Ureter (tissue), 1 donor: ENCODE measurements at regions not wholly inside any gene's neighbourhood (a gene's known extent, or its start where the extent isn't known, plus 50 kb on each side); places are given as distances from the start of the nearest gene placed in this dataset.

Source experiments
- DNase-seq: peaks from one replicate; pipeline ENCODE4 v3.0.0-alpha.2; 2020; ENCODE audit warnings: low spot score
- donor health status: DM: yes; HTN: yes; CAD: no.

DNA sequence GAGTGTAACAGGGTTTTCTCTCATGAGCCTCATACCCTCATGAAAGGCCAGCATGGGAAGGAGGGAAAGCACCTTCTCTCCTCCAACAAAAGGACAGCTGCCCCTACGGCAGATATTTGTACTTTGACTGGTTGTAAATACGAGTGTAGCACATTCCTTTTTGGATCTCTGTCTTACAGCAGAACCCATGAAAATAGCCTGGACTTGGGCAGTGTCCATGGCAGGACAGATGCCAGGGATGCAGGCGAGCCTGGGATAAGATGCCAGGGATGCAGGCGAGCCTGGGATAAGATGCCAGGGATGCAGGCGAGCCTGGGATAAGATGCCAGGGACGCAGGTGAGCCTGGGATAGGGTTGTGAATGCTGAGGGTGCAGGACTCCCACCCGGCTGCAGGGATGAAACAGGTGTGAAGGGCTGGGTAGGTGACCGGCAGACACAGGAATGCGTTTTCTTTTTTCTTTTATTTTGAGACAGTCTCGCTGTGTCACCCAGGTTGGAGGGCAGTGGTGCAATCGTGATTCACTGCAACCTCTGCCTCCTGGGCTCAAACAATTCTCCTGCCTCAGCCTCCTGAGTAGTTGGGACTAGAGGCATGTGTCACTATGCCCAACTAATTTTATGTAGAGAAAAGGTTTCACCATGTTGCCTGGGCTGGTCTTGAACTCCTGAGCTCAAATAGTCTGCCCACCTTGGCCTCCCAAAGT lies 120.0 kb downstream of the BEGAIN start:
- DNase-seq: no peak

DNA sequence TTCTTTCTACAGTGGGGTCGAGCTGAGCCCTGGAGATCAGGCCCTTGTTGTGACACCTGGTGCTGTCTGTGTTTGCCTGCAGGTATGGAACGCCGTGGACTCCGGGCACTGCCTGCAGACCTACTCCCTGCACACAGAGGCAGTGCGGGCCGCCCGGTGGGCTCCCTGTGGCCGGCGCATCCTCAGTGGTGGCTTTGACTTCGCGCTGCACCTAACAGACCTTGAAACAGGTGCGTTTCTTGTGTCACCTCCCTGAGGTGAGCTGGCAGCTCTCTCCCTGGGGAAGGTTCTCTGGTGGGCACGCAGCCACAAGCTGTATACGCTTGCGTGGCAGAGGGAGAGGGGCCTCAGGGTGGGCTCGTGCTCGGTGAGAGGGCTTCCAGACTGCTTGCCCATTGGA lies 119.3 kb downstream of the BEGAIN start:
- no peak for DNase-seq

DNA sequence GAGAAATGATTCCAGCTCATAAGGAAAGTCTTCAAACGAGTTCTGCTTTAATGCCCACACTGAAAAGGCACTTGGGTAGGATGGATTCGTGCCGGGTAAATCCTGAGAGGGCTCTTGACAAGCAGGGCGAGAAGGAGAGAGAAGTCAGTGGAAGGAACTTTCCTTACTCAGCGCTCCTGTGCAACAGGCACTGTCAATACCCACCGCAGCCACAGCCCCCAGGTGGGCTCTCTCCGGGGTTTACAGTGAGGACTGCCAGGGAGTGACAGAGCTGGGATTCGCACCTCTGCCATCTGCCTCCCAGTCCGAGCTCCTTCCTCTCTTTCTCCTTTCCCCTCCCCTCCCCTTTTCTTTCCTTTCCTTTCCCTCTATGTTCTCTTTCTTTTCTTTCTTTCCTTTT lies 118.7 kb downstream of the BEGAIN start:
- DNase-seq: no peak

- no peak for DNase-seq
These were observed 117.3 kb downstream of the BEGAIN start for GRCh38 chr14:100469632-100470522.

DNA sequence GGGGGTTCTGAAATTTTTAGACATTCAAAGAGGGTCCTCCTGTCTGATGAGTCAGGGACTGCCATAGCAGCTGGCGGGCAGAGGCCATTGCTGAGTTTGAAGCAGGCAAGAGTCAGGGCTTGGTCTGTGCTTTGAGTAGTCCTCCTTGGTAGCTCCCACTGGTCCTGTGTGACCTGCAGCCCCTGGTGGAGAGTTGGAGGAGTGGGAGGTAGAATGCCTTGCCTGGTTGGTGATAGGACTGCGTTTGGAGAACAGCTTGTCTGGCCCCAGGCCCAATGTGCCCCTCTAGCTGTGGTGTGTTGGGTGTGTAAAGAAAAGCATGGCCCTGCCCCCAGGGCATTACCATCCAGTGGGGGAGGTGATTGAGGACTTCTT lies 116.7 kb downstream of the BEGAIN start:
- DNase-seq: no peak

DNA sequence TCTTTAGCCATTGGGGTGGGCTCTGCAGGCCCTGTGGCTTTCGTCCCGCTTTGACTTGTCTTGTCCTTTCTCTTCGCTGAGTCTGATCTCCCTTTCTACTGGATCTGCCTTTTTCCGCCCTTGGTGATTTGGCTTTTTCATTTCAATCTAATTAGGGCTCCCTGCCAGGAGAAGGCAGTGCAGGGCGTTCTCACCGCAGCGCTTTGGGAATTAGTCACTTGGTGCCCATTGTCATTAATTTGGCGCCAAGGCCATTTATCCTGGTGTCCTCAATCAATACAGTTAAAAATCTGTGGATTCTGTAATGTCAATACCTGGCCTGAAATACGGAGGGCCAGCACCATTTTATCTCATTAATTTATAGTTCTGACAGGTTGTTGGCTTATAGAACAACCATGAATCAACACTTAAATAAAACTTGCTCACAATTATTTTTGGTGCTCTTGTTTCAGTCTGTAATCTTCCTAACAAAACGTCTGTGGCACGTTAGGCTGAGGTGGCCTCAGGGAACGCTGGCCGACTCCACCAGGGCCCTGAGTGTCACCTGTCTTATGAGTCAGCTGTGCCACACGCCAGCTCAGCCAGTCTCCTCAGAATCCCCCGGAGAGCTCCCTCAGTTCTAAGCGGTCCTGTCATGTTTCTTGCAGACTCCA lies 115.7 kb downstream of the BEGAIN start:
- DNase-seq: no peak

DNA sequence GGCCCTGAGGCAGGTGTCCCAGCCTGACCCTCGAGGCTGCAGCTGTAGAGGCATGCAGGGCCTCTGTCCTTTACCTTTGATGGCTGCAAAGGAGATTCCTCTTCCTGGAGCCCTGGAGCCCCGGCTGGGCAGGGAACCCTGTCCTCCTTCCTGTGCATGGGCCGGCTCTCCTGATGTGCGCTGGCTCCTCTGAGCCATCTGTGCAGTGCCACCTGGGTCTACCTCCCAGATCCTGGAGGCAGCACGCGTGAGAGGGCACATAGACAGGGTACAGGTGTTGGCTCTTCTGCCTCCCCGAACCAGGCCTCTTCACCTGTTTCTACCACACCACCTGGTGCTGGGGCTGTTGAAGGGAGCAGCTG lies 115.1 kb downstream of the BEGAIN start:
- no peak for DNase-seq

- no peak for DNase-seq
These were observed 114.7 kb downstream of the BEGAIN start for GRCh38 chr14:100472491-100472890.

GRCh38 chr14:100473249-100473648 lies 114.0 kb downstream of the BEGAIN start:
- DNase-seq: no peak

DNA sequence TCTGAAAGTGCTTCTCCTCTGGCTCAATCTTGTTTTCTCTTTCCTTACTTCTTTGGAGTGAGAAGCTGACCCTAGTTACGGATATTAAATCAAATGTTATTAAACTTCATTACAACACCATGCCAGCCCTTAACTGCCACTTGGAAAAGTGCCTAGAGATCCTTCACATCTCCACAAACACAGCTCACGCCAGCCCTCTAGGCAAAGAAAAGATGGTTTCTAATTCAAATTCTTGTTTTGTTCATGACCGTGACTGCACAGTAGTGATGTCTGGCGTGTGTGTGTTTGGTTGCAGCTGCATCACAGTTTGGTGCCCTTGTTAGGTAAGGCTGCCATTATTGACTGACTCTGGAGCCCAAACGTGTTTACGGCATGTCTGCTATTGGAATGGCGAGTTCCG lies 113.0 kb downstream of the BEGAIN start:
- DNase-seq: no peak

DNA sequence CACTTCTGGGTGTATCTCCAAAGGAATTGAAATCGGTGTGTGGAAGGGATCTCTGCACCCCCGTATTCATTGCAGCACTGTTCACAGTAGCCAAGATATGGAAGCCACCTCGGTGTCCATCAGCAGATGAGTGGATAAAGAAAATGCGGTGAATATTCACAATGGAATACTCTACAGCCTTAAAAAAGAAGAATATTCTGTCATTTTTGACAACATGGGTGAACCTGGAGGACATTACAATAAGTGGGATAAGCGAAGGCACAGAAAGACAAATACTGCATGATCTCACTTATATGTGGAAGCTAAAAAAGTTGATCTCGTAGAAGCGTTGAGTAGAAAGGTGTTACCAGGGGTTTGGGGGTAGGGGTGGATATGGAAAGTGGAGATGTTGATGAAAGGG lies 111.9 kb downstream of the BEGAIN start:
- DNase-seq: no peak

- no peak for DNase-seq
These were observed 111.0 kb downstream of the BEGAIN start for GRCh38 chr14:100476012-100476822.

- no peak for DNase-seq
These were observed 102.5 kb downstream of the BEGAIN start for GRCh38 chr14:100484531-100485267.

GRCh38 chr14:100486025-100486828 lies 101.0 kb downstream of the BEGAIN start:
- DNase-seq: no peak
